ENCODE measurements at regions not wholly inside any gene's neighbourhood (a gene's known extent, or its start where the extent isn't known, plus 50 kb on each side); places are given as distances from the start of the nearest gene placed in this dataset.
"Not testable (repeated sequence)": the region's sequence is repeated elsewhere in the genome, so short reads cannot be mapped to it uniquely, and the experiment has no call there.

DNA sequence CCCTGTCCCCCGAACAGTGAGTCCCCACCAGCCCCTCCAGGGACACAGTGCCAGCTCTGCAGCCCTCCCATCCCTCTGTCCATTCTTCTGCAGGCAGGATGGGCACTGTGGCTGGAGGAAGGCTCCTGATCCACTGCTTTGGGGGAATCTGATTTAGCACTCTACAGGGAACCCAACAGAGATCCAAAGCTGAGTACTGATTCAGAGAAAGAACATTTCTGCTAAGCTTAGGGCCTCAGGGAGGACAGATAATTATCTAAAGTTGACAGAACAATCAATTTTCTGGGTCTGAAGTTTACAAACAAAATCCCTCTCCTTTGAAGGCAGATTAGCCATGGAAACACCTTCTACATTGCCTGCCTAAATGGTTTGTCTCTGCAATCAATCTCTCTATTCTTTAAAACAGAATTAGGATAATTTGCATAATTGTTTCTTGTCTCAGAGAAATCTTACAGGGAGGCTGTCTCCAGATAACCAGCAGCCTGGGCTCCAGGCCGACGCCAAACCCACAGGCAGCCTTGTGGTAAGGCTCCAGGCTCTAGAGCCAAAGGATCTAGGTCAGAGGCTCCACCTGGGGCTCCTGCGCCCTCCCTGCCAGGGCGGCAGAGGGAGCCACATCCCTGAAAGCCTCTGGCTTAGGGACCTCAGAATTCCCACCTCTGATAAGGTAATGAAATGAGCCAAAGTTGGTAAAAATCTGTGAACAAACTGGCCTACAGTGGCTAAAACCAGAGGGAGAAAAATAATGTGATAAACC, 152.2 kb upstream of the FAM20C start:
- H2AFZ ChIP-seq (ENCODE audit: low read depth, low read length); H3K9ac ChIP-seq (ENCODE audit: low read length); H3K4me1 Mint-ChIP-seq (ENCODE audit: low read depth, unreplicated experiment); H3K4me1 ChIP-seq (ENCODE audit: insufficient read depth, low read length); H3K4me3 Mint-ChIP-seq (ENCODE audit: unreplicated experiment); H3K4me3 ChIP-seq (ENCODE audit: insufficient read depth, low read depth, low read length); H3K79me2 ChIP-seq (ENCODE audit: insufficient read depth, low read length); H3K27ac Mint-ChIP-seq (ENCODE audit: unreplicated experiment); H3K27ac ChIP-seq (ENCODE audit: low read depth, low read length); H4K20me1 ChIP-seq (ENCODE audit: insufficient read depth, low read length); FAIRE-seq; H3K36me3 ChIP-seq (ENCODE audit: insufficient read depth, low read length); H3K36me3 Mint-ChIP-seq (ENCODE audit: low read depth, unreplicated experiment); H3K9me3 ChIP-seq (ENCODE audit: insufficient read depth, low read depth, low read length); H3K4me2 ChIP-seq (ENCODE audit: low read length); H3K9me3 Mint-ChIP-seq (ENCODE audit: unreplicated experiment): not testable (repeated sequence)
- peaks cover 17% of the 10 kb centered on the region for H3K27me3 ChIP-seq (ENCODE audit: insufficient read depth, low read length)
- peaks cover 44% of the 10 kb centered on the region for H3K27me3 Mint-ChIP-seq (ENCODE audit: low read depth, unreplicated experiment)
- peak; percentile 72 for DNase-seq (ENCODE audit: low read depth)

DNA sequence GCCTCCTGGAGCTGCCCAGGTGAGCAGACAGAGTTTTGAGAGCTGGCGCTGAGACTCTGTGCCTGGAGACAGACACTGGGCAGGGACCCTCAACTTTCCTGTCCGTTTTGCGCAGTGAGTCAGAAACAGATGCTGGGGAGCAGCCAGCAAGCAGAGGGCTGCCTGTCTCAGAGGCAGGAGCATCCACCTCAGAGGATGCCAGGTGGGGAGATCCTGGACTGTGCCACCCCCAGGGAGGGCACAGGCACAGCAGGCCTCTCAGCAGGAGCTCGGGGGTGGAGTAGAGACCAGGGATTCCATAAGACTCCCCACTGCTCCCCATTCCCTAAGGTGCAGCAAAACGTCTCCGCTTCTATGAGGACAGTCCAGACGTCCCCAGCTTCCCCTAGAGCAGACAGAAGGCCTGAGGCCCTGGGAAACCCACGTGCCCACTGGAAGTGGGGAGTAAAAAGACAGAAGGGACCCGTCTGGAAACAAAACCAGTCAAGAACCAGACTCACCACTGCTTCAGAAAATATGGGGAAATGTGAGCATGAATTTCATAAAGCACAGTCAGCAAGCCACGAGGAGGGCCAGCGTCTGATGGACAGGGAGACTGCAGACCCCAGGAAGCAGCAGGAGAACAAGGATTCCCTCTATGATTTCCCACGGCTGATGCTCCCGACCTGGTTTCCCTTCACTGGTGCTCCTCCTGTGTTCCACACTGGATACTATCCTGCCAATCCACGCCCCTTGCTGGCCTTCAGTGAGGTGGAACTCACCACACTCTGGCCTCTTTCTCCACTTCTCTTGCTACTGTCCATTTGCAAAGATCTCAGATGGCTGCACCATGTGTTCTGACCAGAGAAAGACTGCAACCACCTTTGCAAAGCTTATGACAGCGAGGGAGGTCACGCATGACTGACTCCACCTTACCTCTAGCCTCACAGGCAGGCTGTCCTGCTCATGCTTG, 151.3 kb upstream of the FAM20C start:
- H3K36me3 Mint-ChIP-seq (ENCODE audit: low read depth, unreplicated experiment) = no peaks in the 10 kb centered on the region

DNA sequence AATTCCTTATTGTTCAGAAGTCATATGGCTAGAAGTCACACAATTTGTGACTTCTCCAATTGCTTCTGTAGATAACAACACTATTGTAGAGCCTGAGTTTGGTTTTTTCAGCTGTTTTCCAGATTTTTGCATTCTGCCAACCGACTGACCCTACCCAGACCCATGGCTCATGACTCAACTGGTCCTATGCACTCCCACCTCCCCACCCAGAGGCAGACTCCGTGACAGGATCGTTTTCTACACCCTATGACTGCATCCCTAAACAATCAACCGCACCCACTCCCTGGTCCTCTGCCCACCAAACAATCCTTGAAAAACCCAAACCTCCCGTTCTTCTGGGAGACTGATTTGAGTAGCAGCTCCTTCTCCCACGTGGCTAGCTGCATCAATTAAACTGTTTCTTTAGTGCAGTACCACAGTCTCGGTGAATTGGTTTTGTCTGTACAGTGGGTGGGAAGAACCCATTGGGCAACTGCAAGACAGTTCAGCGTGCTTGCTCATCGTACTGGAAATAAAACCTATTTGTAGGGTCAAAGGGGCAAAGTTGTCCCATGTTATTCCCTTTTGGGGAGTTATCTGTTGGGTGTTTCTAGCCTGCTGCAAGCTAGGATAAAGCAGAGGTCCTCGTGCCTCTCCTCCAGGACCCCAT, 150.3 kb upstream of the FAM20C start:
- Mint-ChIP-seq H3K9me3 (ENCODE audit: unreplicated experiment) (no peaks in the 10 kb centered on the region), H3K27ac (ENCODE audit: unreplicated experiment) (no peak overlapping the region), H3K4me3 (ENCODE audit: unreplicated experiment) (no peak overlapping the region), H3K27me3 (ENCODE audit: low read depth, unreplicated experiment) (peaks cover 59% of the 10 kb centered on the region), H3K4me1 (ENCODE audit: low read depth, unreplicated experiment) (no peaks in the 10 kb centered on the region), H3K36me3 (ENCODE audit: low read depth, unreplicated experiment) (peaks cover 1% of the 10 kb centered on the region)
- Histone ChIP-seq H2AFZ (ENCODE audit: low read depth, low read length) (no peak overlapping the region), H3K4me2 (ENCODE audit: low read length) (peak overlapping the region; percentile 36), H3K9ac (ENCODE audit: low read length) (no peak overlapping the region), H3K27me3 (ENCODE audit: insufficient read depth, low read length) (peaks cover 18% of the 10 kb centered on the region), H4K20me1 (ENCODE audit: insufficient read depth, low read length) (no peaks in the 10 kb centered on the region), H3K79me2 (ENCODE audit: insufficient read depth, low read length) (no peaks in the 10 kb centered on the region), H3K27ac (ENCODE audit: low read depth, low read length) (no peak overlapping the region), H3K36me3 (ENCODE audit: insufficient read depth, low read length) (no peaks in the 10 kb centered on the region), H3K4me3 (ENCODE audit: insufficient read depth, low read depth, low read length) (no peak overlapping the region), H3K4me1 (ENCODE audit: insufficient read depth, low read length) (peaks cover 5% of the 10 kb centered on the region), H3K9me3 (ENCODE audit: insufficient read depth, low read depth, low read length) (no peaks in the 10 kb centered on the region)
- TF ChIP-seq, protein P1, sequence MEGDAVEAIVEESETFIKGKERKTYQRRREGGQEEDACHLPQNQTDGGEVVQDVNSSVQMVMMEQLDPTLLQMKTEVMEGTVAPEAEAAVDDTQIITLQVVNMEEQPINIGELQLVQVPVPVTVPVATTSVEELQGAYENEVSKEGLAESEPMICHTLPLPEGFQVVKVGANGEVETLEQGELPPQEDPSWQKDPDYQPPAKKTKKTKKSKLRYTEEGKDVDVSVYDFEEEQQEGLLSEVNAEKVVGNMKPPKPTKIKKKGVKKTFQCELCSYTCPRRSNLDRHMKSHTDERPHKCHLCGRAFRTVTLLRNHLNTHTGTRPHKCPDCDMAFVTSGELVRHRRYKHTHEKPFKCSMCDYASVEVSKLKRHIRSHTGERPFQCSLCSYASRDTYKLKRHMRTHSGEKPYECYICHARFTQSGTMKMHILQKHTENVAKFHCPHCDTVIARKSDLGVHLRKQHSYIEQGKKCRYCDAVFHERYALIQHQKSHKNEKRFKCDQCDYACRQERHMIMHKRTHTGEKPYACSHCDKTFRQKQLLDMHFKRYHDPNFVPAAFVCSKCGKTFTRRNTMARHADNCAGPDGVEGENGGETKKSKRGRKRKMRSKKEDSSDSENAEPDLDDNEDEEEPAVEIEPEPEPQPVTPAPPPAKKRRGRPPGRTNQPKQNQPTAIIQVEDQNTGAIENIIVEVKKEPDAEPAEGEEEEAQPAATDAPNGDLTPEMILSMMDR (IDR thresholded peaks at IDR 0.05; ENCODE audit: insufficient read depth, low read depth, low read length) = no peak
- TF ChIP-seq EZH2 (IDR thresholded peaks at IDR 0.05; ENCODE audit: insufficient read depth, low read length) = no peak
- no peak for FAIRE-seq
- DNase-seq (ENCODE audit: low read depth) = peak; percentile 65

More for the DNA sequence above, 151.3 kb upstream of the FAM20C start:
- FAIRE-seq (no peak), DNase-seq (ENCODE audit: low read depth) (no peak)
- H3K4me1 Mint-ChIP-seq (ENCODE audit: low read depth, unreplicated experiment) = no peaks in the 10 kb centered on the region
- H3K36me3 ChIP-seq (ENCODE audit: insufficient read depth, low read length) = no peaks in the 10 kb centered on the region
- H3K4me3 ChIP-seq (ENCODE audit: insufficient read depth, low read depth, low read length) = no peak overlapping the region
- no peaks in the 10 kb centered on the region for H4K20me1 ChIP-seq (ENCODE audit: insufficient read depth, low read length)
- no peak overlapping the region for H2AFZ ChIP-seq (ENCODE audit: low read depth, low read length)
- H3K27ac Mint-ChIP-seq (ENCODE audit: unreplicated experiment) = no peak overlapping the region
- H3K9me3 Mint-ChIP-seq (ENCODE audit: unreplicated experiment) = no peaks in the 10 kb centered on the region
- H3K79me2 ChIP-seq (ENCODE audit: insufficient read depth, low read length) = no peaks in the 10 kb centered on the region
- peaks cover 17% of the 10 kb centered on the region for H3K27me3 ChIP-seq (ENCODE audit: insufficient read depth, low read length)
- no peak overlapping the region for H3K9ac ChIP-seq (ENCODE audit: low read length)
- H3K4me1 ChIP-seq (ENCODE audit: insufficient read depth, low read length) = peaks cover 5% of the 10 kb centered on the region
- TF ChIP-seq, protein P1 (IDR thresholded peaks at IDR 0.05; ENCODE audit: insufficient read depth, low read depth, low read length) = no peak
- TF ChIP-seq EZH2 (IDR thresholded peaks at IDR 0.05; ENCODE audit: insufficient read depth, low read length) = no peak
- H3K4me2 ChIP-seq (ENCODE audit: low read length) = no peak overlapping the region
- no peak overlapping the region for H3K4me3 Mint-ChIP-seq (ENCODE audit: unreplicated experiment)
- peaks cover 50% of the 10 kb centered on the region for H3K27me3 Mint-ChIP-seq (ENCODE audit: low read depth, unreplicated experiment)
- H3K9me3 ChIP-seq (ENCODE audit: insufficient read depth, low read depth, low read length) = no peaks in the 10 kb centered on the region
- H3K27ac ChIP-seq (ENCODE audit: low read depth, low read length) = no peak overlapping the region
